Common myeloid progenitor, CD34-positive (primary cell): ENCODE measurements at regions not wholly inside any gene's neighbourhood (a gene's known extent, or its start where the extent isn't known, plus 50 kb on each side); places are given as distances from the start of the nearest gene placed in this dataset.

Experiments used
- CTCF ChIA-PET: fragments of 350-600 bp; sonication (Branson Sonifier 250); formaldehyde crosslinking; loops from one replicate; lab custom pipeline; 2021; ENCODE audit warnings: antibody characterized with exemption; lab: Charles Lee
- POLR2A ChIA-PET: fragments of 350-600 bp; sonication (Branson Sonifier 250); formaldehyde crosslinking; loops from one replicate; lab custom pipeline; 2021; ENCODE audit warnings: antibody characterized with exemption; lab: Charles Lee
- DNase-seq, 3 donors: peaks; one replicate each; pipeline versions ENCODE4 v3.0.0 to v3.0.0-alpha.2; 2013
- H3K27ac ChIP-seq, 2 experiments: 1 replicate in 1 of 2; 2 replicates in 1 of 2; pipeline ENCODE4 v1.7.0; 2013; ENCODE audit warnings: inconsistent platforms in 2 of 2, low read length in 2 of 2, mild to moderate bottlenecking in 2 of 2, low read depth in 1 of 2, moderate library complexity in 1 of 2; ENCODE audit not compliant: severe bottlenecking in 2 of 2, insufficient read depth in 1 of 2, poor library complexity in 1 of 2
- H3K27me3 ChIP-seq, 5 experiments: replicated peaks in 2 of 5; 1 replicate in 3 of 5; 2 replicates in 2 of 5; pipeline versions ENCODE4 v1.6.1 to v1.7.0; 2013; ENCODE audit warnings: low read length in 4 of 5, mild to moderate bottlenecking in 2 of 5, moderate library complexity in 2 of 5, inconsistent platforms in 1 of 5; ENCODE audit not compliant: insufficient read depth in 5 of 5, control insufficient read depth in 4 of 5
- H3K36me3 ChIP-seq, 4 experiments: 1 replicate in 2 of 4; 2 replicates in 2 of 4; pipeline versions ENCODE4 v1.6.1 to v1.7.0; 2013; ENCODE audit warnings: low read length in 3 of 4, control low read depth in 1 of 4, mild to moderate bottlenecking in 1 of 4; ENCODE audit not compliant: control insufficient read depth in 4 of 4, insufficient read depth in 4 of 4
- H3K4me1 ChIP-seq, 4 experiments: 1 replicate in 3 of 4; 2 replicates in 1 of 4; pipeline versions ENCODE4 v1.6.1 to v1.7.1; 2013; ENCODE audit warnings: low read length in 3 of 4, mild to moderate bottlenecking in 3 of 4, control low read depth in 1 of 4, inconsistent platforms in 1 of 4, moderate library complexity in 1 of 4; ENCODE audit not compliant: control insufficient read depth in 4 of 4, insufficient read depth in 4 of 4; ENCODE audit errors: control extremely low read depth in 1 of 4
- H3K4me3 ChIP-seq, 7 experiments: 1 replicate in 4 of 7; 2 replicates in 3 of 7; pipeline versions ENCODE4 v1.5.1 to v1.7.0; 2013; ENCODE audit warnings: mild to moderate bottlenecking in 7 of 7, low read length in 6 of 7, moderate library complexity in 6 of 7, inconsistent platforms in 2 of 7, low read depth in 2 of 7, control low read depth in 1 of 7; ENCODE audit not compliant: insufficient read depth in 4 of 7, control insufficient read depth in 1 of 7; ENCODE audit errors: extremely low read depth in 1 of 7
- H3K9me3 ChIP-seq, 5 experiments: 1 replicate in 4 of 5; 2 replicates in 1 of 5; pipeline versions ENCODE4 v1.6.1 to v1.7.1; 2013; ENCODE audit warnings: low read length in 4 of 5, mild to moderate bottlenecking in 2 of 5, inconsistent platforms in 1 of 5, low read depth in 1 of 5, moderate library complexity in 1 of 5; ENCODE audit not compliant: control insufficient read depth in 4 of 5, insufficient read depth in 2 of 5; ENCODE audit errors: control extremely low read depth in 1 of 5
- WGBS: methylation state at CpG from one replicate; pipeline ENCODE4 v1.1.5; 2013; ENCODE audit not compliant: insufficient coverage; 5-methylcytosine and 5-hydroxymethylcytosine counted together

GRCh38 chr14:82270286-82270685 lies 736.6 kb upstream of the SEL1L start:
- Histone ChIP-seq H3K27ac (no peak overlapping the region), H3K36me3 (no peaks in the 10 kb centered on the region), H3K4me1 (no peaks in the 10 kb centered on the region), H3K4me3 (no peak overlapping the region), H3K27me3 (no peaks in the 10 kb centered on the region), H3K9me3 (no peaks in the 10 kb centered on the region)
- ChIA-PET CTCF (no interaction called here), POLR2A (no interaction called here)
- DNase-seq, result no peak

DNA sequence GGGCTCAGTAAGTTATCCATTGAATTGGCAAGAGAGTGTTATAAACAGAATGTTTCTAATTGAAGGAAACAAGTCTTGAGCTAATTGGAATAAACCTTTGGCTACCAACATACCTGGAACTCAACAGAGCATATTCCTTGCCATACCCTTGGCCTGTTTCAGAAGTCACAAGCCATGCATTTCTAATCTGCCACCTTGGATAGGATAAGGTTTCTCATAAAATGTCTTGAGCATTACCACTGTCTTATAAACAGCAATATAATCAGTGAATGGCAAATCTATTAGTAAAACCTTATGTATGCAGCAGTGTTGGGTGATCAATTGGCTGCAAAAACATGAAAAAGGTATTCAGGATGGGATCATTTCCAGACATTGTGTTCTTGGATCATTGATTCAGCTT lies 765.2 kb upstream of the SEL1L start:
- no peaks in the 10 kb centered on the region for H3K4me1 ChIP-seq
- no peaks in the 10 kb centered on the region for H3K36me3 ChIP-seq
- ChIA-PET CTCF (no interaction called here), POLR2A (no interaction called here)
- H3K4me3 ChIP-seq, result no peak overlapping the region
- H3K9me3 ChIP-seq, result no peaks in the 10 kb centered on the region
- no peak for DNase-seq
- no peak overlapping the region for H3K27ac ChIP-seq
- no peaks in the 10 kb centered on the region for H3K27me3 ChIP-seq

GRCh38 chr14:82309199-82309598 lies 775.5 kb upstream of the SEL1L start:
- no peaks in the 10 kb centered on the region for H3K36me3 ChIP-seq
- H3K27ac ChIP-seq, result no peak overlapping the region
- no peaks in the 10 kb centered on the region for H3K4me1 ChIP-seq
- CTCF ChIA-PET, result no interaction called here
- H3K9me3 ChIP-seq, result peaks cover 0 to 5% (median 0%) of the 10 kb centered on the region in 5 experiments
- no peak for DNase-seq
- no peak overlapping the region for H3K4me3 ChIP-seq
- no peaks in the 10 kb centered on the region for H3K27me3 ChIP-seq
- 84% methylated on average over 2 of the region's 2 CpGs for WGBS
- POLR2A ChIA-PET, result no interaction called here

DNA sequence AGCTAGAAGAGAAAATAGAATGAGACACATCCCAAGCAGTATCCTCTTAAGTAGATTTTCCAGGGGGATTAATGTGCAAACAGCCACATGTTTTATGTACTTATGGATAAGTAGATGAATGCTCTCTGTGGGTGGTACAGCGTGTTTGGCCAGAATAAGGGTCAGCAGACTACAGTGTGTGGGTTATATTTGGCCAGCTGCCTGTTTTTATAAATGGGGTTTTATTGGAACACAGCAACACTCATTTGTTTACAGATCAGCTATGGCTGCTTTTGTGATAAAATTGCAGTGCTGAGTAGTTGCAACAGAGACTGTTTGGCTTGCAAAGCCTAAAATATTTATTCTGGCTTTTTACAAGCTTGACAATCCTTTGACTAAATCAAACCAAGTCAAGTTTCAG lies 780.2 kb upstream of the SEL1L start:
- ChIA-PET CTCF (no interaction called here), POLR2A (no interaction called here)
- Histone ChIP-seq H3K36me3 (no peaks in the 10 kb centered on the region), H3K27me3 (no peaks in the 10 kb centered on the region), H3K4me3 (no peak overlapping the region), H3K9me3 (peaks cover 0 to 5% (median 0%) of the 10 kb centered on the region in 5 experiments), H3K4me1 (no peaks in the 10 kb centered on the region), H3K27ac (no peak overlapping the region)
- no peak for DNase-seq
- WGBS, result no CpG with 5 or more reads among the region's 1 CpG

- Histone ChIP-seq H3K27ac (no peak overlapping the region), H3K9me3 (peaks cover 0 to 9% (median 0%) of the 10 kb centered on the region in 5 experiments), H3K4me1 (no peaks in the 10 kb centered on the region), H3K27me3 (no peaks in the 10 kb centered on the region), H3K4me3 (no peak overlapping the region), H3K36me3 (no peaks in the 10 kb centered on the region)
- POLR2A ChIA-PET, result interaction anchor here (0.6 kb wide), 1 partner anchor 105 kb away, joined by 3 read pairs; no protein-coding TSS in a partner anchor
- WGBS, result 80% methylated on average over 1 of the region's 4 CpGs
- CTCF ChIA-PET, result no interaction called here
- DNase-seq, result no peak
Measured at GRCh38 chr14:82328442-82328841, 794.8 kb upstream of the SEL1L start.

DNA sequence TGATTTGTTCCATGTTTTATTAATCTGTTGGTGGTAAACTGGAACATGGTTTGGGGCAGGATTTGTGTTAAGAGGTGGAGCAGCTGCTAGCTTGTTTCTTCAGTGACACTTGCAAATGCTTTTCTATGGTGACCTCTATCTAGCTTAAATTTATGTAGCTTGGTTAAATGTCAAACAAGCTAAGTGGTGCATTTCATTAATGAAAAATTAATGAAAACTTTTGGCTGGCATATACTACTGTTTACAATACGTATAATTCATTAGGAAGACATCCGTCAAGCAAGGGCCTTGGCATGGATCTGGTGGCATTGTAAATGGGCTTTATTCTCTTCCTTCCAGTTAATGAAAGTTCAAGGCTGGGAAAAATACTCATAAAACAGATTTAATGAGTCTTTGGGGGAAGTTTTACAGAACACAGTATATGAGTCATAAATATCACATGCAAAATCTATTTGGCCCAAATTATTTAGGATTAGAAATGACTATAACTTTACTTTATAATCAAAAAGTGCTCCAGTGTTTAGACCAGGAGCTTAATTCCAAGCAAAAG lies 807.7 kb upstream of the SEL1L start:
- Histone ChIP-seq H3K4me1 (no peaks in the 10 kb centered on the region), H3K27me3 (no peaks in the 10 kb centered on the region), H3K36me3 (no peaks in the 10 kb centered on the region), H3K4me3 (no peak overlapping the region), H3K9me3 (no peaks in the 10 kb centered on the region), H3K27ac (no peak overlapping the region)
- 100% methylated on average over 1 of the region's 2 CpGs for WGBS
- ChIA-PET CTCF (interaction anchor here (0.6 kb wide), 1 partner anchor 236 kb away, joined by 3 read pairs; no protein-coding TSS in a partner anchor), POLR2A (no interaction called here)
- no peak for DNase-seq

- ChIA-PET POLR2A (no interaction called here), CTCF (no interaction called here)
- H3K4me3 ChIP-seq, result no peak overlapping the region
- H3K4me1 ChIP-seq, result no peaks in the 10 kb centered on the region
- no peak for DNase-seq
- no peak overlapping the region for H3K27ac ChIP-seq
- no peaks in the 10 kb centered on the region for H3K36me3 ChIP-seq
- H3K9me3 ChIP-seq, result no peaks in the 10 kb centered on the region
- H3K27me3 ChIP-seq, result no peaks in the 10 kb centered on the region
Measured at GRCh38 chr14:82342596-82342995, 808.9 kb upstream of the SEL1L start.
